Hepatic stellate cell (primary cell): ENCODE measurements at regions not wholly inside any gene's neighbourhood (a gene's known extent, or its start where the extent isn't known, plus 50 kb on each side); places are given as distances from the start of the nearest gene placed in this dataset.
A peak's percentile ranks its signal among the peaks of the same experiment; 100 is the strongest.
"Not testable (repeated sequence)": the region's sequence is repeated elsewhere in the genome, so short reads cannot be mapped to it uniquely, and the experiment has no call there.

ENCODE experiments used
- DNase-seq: peaks from one replicate; pipeline ENCODE4 v3.0.0; 2011; ENCODE audit warnings: low spot score

- peak; percentile 39 for DNase-seq
Measured at GRCh38 chr9:41273549-41274267, 84.6 kb upstream of the ZNG1F start.

DNA sequence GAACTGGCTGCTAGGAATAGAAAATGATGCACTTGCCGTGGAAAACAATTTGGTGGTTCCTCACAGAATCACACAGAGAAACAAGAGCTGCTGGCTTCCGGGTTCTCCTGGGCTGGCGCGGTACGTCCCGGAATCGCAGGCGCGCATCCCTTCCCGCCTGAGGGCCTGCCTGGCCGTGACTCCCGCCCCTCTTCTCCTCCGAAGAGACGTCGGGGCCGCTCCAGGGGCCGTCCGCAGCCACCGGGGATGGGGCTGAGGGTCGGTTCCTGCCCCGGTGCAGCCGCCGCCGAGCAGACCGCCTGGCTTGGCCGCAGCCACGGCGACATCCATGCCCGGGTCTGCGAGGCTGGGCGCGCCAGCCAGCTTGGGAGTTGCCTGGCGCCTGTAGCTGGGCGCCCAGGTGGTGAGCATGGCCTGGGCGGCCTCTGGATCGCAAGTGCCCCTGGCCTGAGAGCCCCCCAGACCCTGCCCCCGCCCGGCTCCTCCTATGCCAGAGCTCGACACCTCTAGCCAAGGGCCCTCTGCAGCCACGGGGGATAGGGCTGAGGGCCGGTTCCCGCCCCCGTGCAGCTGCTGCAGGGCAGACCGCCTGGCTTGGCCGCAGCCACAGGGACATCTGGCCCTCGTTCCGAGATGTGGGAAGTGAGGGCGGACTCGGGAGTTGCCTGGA lies 83.9 kb upstream of the ZNG1F start:
- DNase-seq = not testable (repeated sequence)

DNA sequence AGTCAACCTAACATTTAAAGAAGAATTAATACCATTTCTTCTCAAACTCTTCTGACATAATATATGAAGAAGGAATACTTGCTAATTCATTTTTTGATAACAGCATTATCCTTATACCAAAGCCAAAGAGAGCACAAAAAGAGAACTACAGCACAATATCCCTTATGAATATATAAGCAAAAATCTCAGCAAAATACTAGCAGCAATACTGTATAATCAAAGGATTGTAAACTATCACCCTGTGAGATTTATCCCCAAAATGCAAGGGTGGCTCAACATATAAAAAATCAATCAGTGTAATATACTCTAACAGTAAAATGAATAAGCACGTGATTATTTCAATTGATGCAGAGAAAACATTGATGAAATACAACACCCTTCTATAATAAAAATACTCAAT lies 81.9 kb upstream of the ZNG1F start:
- not testable (repeated sequence) for DNase-seq

- not testable (repeated sequence) for DNase-seq
Measured at GRCh38 chr9:41269471-41269870, 80.4 kb upstream of the ZNG1F start.

DNA sequence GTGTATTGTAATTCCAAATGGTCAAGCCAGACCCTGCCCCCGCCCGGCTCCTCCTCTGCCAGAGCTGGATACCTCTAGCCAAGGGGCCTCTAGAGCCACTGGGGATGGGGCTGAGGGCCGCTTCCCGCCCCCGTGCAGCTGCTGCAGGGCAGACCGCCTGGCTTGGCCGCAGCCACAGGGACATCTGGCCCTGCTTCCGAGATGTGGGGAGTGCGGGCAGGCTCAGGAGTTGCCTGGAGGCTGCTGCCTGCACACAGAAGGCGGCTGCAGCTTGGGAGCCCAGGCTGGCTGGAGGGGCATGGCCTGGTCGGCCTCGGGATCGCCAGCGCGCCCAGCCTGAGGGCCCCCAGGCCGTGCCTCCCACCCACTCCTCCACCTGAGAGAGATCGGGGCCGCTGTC lies 79.9 kb upstream of the ZNG1F start:
- not testable (repeated sequence) for DNase-seq

DNA sequence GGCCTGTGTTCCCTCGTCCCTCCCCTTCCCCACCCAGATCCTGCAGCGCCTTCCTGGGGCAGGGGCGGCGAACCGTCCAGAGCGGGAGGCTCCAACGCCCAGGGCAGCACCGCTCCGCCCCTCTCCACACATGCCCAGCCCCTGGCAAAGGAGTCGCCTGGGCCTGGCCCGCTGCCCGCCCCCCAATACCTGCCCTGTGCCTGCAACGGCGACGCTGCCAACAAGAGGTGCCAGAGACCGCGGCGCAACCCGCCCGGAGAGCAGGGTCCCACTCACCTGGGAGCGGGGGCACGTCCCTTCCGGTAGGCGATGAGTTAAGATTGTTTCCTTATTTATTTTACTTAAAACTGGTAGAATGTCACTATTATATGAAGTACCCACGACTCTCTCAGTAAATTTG lies 77.5 kb upstream of the ZNG1F start:
- not testable (repeated sequence) for DNase-seq

GRCh38 chr9:41266000-41266399 lies 76.9 kb upstream of the ZNG1F start:
- not testable (repeated sequence) for DNase-seq

DNA sequence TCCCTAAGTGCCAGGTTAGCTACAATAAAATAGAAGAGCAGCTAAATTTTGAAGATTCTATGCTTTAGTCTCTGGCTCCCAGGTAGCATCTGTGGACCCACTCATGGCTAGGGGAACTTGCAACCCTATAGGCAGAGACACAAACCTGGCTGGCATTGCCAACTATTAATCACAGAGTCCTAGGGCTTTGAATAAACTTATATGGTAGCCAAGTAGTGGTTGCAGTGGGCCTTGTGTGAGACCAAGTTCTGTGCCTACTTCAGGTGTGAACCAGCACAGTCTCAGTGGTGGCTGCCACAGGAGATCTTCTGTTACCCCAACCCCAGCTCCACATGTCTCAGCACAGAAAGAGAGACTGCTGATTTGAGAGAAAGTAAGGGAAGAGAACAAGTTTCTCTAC lies 62.9 kb upstream of the ZNG1F start:
- not testable (repeated sequence) for DNase-seq

DNA sequence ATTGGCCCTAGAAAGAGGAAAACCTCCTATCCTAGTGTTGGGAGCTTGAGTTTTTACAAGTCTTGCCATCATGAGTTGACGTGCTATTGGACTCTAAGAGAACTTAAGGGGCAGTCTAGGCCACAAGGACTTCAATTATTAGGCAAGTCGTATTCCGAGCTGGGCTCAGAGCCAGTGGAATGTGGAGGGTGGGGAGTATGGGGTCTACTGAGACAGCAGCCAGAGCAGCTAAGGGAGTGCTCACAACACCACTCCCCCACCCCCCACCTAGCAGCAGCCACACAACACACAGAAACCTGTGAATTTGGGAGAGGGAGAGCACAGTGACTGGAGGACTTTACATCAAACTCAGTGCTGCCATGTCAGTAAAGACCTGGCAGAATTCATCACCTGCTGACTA lies 62.0 kb upstream of the ZNG1F start:
- not testable (repeated sequence) for DNase-seq

GRCh38 chr9:41246702-41247101 lies 57.6 kb upstream of the ZNG1F start:
- DNase-seq = not testable (repeated sequence)
